CD14-positive monocyte (primary cell): ENCODE measurements at regions not wholly inside any gene's neighbourhood (a gene's known extent, or its start where the extent isn't known, plus 50 kb on each side); places are given as distances from the start of the nearest gene placed in this dataset.

Experiments used
- DNase-seq, 3 donors: peaks; one replicate each; pipeline ENCODE4 v3.0.0-alpha.2; 2011 to 2022
- H2AFZ ChIP-seq: 2 replicates; pipeline ENCODE4 v1.6.0; 2012; ENCODE audit warnings: mild to moderate bottlenecking, low read depth, low read length, inconsistent platforms; ENCODE audit not compliant: insufficient read depth, poor library complexity, severe bottlenecking
- H3K27ac ChIP-seq, 2 donors: 1 replicate in 1 of 2; 2 replicates in 1 of 2; pipeline ENCODE4 v1.5.1; 2012 to 2013; ENCODE audit warnings: low read length in 2 of 2, control low read depth in 1 of 2, inconsistent platforms in 1 of 2, low read depth in 1 of 2, mild to moderate bottlenecking in 1 of 2
- H3K27me3 ChIP-seq, 2 donors: one replicate each; pipeline versions ENCODE4 v1.6.0 to v1.6.1; 2011 to 2013; ENCODE audit warnings: low read length in 2 of 2; ENCODE audit not compliant: control insufficient read depth in 2 of 2, insufficient read depth in 2 of 2
- H3K36me3 ChIP-seq, 2 donors: replicated peaks in 1 of 2; 1 replicate in 1 of 2; 2 replicates in 1 of 2; pipeline versions ENCODE4 v1.5.1 to v1.6.1; 2012 to 2013; ENCODE audit warnings: low read length in 2 of 2, control low read depth in 1 of 2, inconsistent platforms in 1 of 2, mild to moderate bottlenecking in 1 of 2; ENCODE audit not compliant: insufficient read depth in 2 of 2, control insufficient read depth in 1 of 2
- H3K4me1 ChIP-seq, 2 donors: 1 replicate in 1 of 2; 2 replicates in 1 of 2; pipeline versions ENCODE4 v1.5.1 to v1.6.1; 2012 to 2013; ENCODE audit warnings: low read length in 2 of 2, control low read depth in 1 of 2, inconsistent platforms in 1 of 2, mild to moderate bottlenecking in 1 of 2, moderate library complexity in 1 of 2; ENCODE audit not compliant: insufficient read depth in 2 of 2, control insufficient read depth in 1 of 2
- H3K4me2 ChIP-seq: replicated peaks from 2 replicates; pipeline ENCODE3; 2012; ENCODE audit warnings: low read length, moderate library complexity, mild to moderate bottlenecking; ENCODE audit not compliant: poor library complexity, severe bottlenecking; ENCODE audit errors: extremely low read depth
- H3K4me3 ChIP-seq, 3 experiments: fragments of 200-600 bp in 1 of 3; sonication (generic) in 1 of 3; replicated peaks in 1 of 3; 1 replicate in 2 of 3; 2 replicates in 1 of 3; pipeline ENCODE4 v1.5.1; 2011 to 2013; ENCODE audit warnings: low read length in 3 of 3, mild to moderate bottlenecking in 3 of 3, control low read depth in 2 of 3, low read depth in 2 of 3, inconsistent platforms in 1 of 3, moderate library complexity in 1 of 3
- H3K79me2 ChIP-seq: 2 replicates; pipeline ENCODE4 v1.6.0; 2012; ENCODE audit warnings: mild to moderate bottlenecking, control low read depth, inconsistent platforms, low read length, moderate library complexity; ENCODE audit not compliant: insufficient read depth
- H3K9ac ChIP-seq: 2 replicates; pipeline ENCODE4 v1.6.0; 2017; ENCODE audit warnings: low read length, mild to moderate bottlenecking; ENCODE audit not compliant: insufficient read depth, poor library complexity, severe bottlenecking
- H3K9me3 ChIP-seq, 2 donors: replicated peaks in 1 of 2; 1 replicate in 1 of 2; 2 replicates in 1 of 2; pipeline versions ENCODE4 v1.5.1 to v1.6.1; 2012 to 2013; ENCODE audit warnings: low read length in 2 of 2, control low read depth in 1 of 2; ENCODE audit not compliant: control insufficient read depth in 1 of 2, insufficient read depth in 1 of 2
- H4K20me1 ChIP-seq: 2 replicates; pipeline ENCODE4 v1.6.0; 2012; ENCODE audit warnings: mild to moderate bottlenecking, low read length, control low read depth, moderate library complexity; ENCODE audit not compliant: insufficient read depth
- H3K27ac Mint-ChIP-seq, 7 donors: one replicate each; pipeline ENCODE4 v1.8.0; 2020; ENCODE audit warnings: mild to moderate bottlenecking in 7 of 7, mixed read lengths in 7 of 7, moderate library complexity in 6 of 7, inconsistent platforms in 2 of 7
- H3K27me3 Mint-ChIP-seq, 3 donors: one replicate each; pipeline ENCODE4 v1.8.0; 2021 to 2022; ENCODE audit warnings: low read depth in 3 of 3, mild to moderate bottlenecking in 3 of 3, mixed read lengths in 3 of 3, moderate library complexity in 3 of 3, inconsistent platforms in 1 of 3
- H3K36me3 Mint-ChIP-seq, 2 donors: one replicate each; pipeline ENCODE4 v1.8.0; 2020; ENCODE audit warnings: mixed read lengths in 2 of 2, inconsistent platforms in 1 of 2, mild to moderate bottlenecking in 1 of 2
- H3K4me1 Mint-ChIP-seq: one replicate; pipeline ENCODE4 v1.8.0; 2020; ENCODE audit warnings: mild to moderate bottlenecking, mixed read lengths
- H3K4me3 Mint-ChIP-seq, 2 donors: one replicate each; pipeline ENCODE4 v1.8.0; 2020; ENCODE audit warnings: mild to moderate bottlenecking in 2 of 2, mixed read lengths in 2 of 2, moderate library complexity in 1 of 2
- H3K9me3 Mint-ChIP-seq, 7 donors: one replicate each; pipeline ENCODE4 v1.8.0; 2020 to 2022; ENCODE audit warnings: mixed read lengths in 7 of 7, mild to moderate bottlenecking in 6 of 7, moderate library complexity in 6 of 7, inconsistent platforms in 2 of 7
- CTCF ChIP-seq: fragments of 200-600 bp; IDR thresholded peaks from one replicate; pipeline ENCODE4 v1.8.0; 2022; ENCODE audit warnings: antibody characterized with exemption, mild to moderate bottlenecking
- WGBS: methylation state at CpG from one replicate; pipeline ENCODE4 v1.1.5; 2013; ENCODE audit warnings: missing lambda C conversion rate; ENCODE audit not compliant: insufficient coverage; 5-methylcytosine and 5-hydroxymethylcytosine counted together
- intact Hi-C, 2 donors: fragments of 100-400 bp; cut with micrococcal nuclease; formaldehyde crosslinking; loops; one replicate each; pipeline versions ENCODE4 v1.15.0 to v1.15.1; 2023

GRCh38 chr3:165712382-165712781 lies 124.8 kb downstream of the BCHE start:
- Histone ChIP-seq H2AFZ (no peak overlapping the region), H3K9ac (no peak overlapping the region), H4K20me1 (no peaks in the 10 kb centered on the region), H3K79me2 (no peaks in the 10 kb centered on the region), H3K4me2 (no peak overlapping the region), H3K9me3 (peaks cover 18 to 21% of the 10 kb centered on the region in 2 donors), H3K4me1 (no peaks in the 10 kb centered on the region), H3K36me3 (no peaks in the 10 kb centered on the region), H3K27me3 (no peaks in the 10 kb centered on the region), H3K4me3 (no peak overlapping the region), H3K27ac (no peak overlapping the region)
- 91% methylated on average over 8 of the region's 8 CpGs for WGBS
- no peaks in the 10 kb centered on the region for H3K27me3 Mint-ChIP-seq
- no peaks in the 10 kb centered on the region for H3K4me1 Mint-ChIP-seq
- H3K9me3 Mint-ChIP-seq = peaks cover 0 to 18% (median 9%) of the 10 kb centered on the region in 7 donors
- intact Hi-C loops = no loop called here
- H3K36me3 Mint-ChIP-seq = no peaks in the 10 kb centered on the region
- no peak overlapping the region for H3K27ac Mint-ChIP-seq
- H3K4me3 Mint-ChIP-seq = no peak overlapping the region
- TF ChIP-seq CTCF = no peak
- DNase-seq = no peak

- Histone ChIP-seq H3K27me3 (no peaks in the 10 kb centered on the region), H4K20me1 (no peaks in the 10 kb centered on the region), H2AFZ (no peak overlapping the region), H3K79me2 (no peaks in the 10 kb centered on the region), H3K4me1 (no peaks in the 10 kb centered on the region), H3K36me3 (no peaks in the 10 kb centered on the region), H3K4me2 (no peak overlapping the region), H3K4me3 (no peak overlapping the region), H3K9ac (no peak overlapping the region), H3K27ac (no peak overlapping the region), H3K9me3 (peaks cover 0 to 4% of the 10 kb centered on the region in 2 donors)
- WGBS = no CpG with 5 or more reads among the region's 2 CpGs
- Mint-ChIP-seq H3K27ac (no peak overlapping the region), H3K4me1 (no peaks in the 10 kb centered on the region), H3K9me3 (peaks cover 0 to 7% (median 4%) of the 10 kb centered on the region in 7 donors), H3K27me3 (no peaks in the 10 kb centered on the region), H3K4me3 (no peak overlapping the region), H3K36me3 (no peaks in the 10 kb centered on the region)
- intact Hi-C loops = no loop called here
- DNase-seq = no peak
- no peak for TF ChIP-seq CTCF
Measured at GRCh38 chr3:165697910-165698309, 139.3 kb downstream of the BCHE start.
